ENCODE measurements at regions not wholly inside any gene's neighbourhood (a gene's known extent, or its start where the extent isn't known, plus 50 kb on each side); places are given as distances from the start of the nearest gene placed in this dataset.

DNA sequence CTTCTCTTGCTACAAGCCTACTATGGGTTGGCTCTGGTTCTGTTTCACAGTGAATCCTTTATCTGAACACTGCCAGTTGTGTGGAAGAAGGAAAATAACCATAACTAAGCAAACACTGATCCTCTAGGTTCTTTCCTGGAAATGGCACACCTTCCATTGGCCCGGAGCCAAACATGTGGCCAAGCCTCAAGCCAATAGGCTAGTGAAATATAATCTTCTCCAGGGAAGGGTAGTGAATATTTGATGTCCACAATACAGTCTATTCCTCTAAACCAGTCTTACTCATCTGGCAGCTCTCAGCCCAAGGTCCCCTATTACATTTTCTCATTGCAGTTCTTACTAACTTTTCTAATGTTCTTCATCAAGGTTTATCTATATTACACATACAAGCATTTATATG lies 921.3 kb downstream of the TUSC7 start:
- intact Hi-C loops (cut with DNase I), result no loop called here
- DNase-seq, result no peak
- whole genome bisulfite sequencing (ENCODE audit: insufficient coverage, low coverage, low lambda C conversion rate, missing lambda C conversion rate), result 17% methylated on average over 1 of the region's 1 CpG

DNA sequence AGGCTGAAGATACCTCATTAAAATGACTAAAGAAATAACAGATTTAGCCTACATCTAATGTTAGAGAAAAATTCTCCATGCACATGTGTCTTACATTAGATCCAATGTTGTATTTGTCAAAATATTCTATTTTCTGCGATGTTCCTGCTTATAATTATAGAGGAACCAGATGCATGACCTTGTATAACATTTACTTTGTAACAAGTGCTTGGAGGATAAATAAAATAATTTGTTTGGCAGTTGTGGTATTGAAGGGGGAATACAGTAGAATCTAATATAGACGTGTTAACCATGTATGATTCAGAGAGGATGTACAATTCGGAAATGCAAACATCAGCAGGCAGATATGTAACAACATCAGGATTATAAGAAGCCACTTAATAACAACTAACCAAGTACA lies 922.2 kb downstream of the TUSC7 start:
- TF ChIP-seq, protein P1, sequence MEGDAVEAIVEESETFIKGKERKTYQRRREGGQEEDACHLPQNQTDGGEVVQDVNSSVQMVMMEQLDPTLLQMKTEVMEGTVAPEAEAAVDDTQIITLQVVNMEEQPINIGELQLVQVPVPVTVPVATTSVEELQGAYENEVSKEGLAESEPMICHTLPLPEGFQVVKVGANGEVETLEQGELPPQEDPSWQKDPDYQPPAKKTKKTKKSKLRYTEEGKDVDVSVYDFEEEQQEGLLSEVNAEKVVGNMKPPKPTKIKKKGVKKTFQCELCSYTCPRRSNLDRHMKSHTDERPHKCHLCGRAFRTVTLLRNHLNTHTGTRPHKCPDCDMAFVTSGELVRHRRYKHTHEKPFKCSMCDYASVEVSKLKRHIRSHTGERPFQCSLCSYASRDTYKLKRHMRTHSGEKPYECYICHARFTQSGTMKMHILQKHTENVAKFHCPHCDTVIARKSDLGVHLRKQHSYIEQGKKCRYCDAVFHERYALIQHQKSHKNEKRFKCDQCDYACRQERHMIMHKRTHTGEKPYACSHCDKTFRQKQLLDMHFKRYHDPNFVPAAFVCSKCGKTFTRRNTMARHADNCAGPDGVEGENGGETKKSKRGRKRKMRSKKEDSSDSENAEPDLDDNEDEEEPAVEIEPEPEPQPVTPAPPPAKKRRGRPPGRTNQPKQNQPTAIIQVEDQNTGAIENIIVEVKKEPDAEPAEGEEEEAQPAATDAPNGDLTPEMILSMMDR (IDR thresholded peaks at IDR 0.05), result no peak
- no peak for TF ChIP-seq POLR2A (IDR thresholded peaks at IDR 0.05)
- H3K27me3 ChIP-seq, result no peaks in the 10 kb centered on the region
- intact Hi-C loops (cut with DNase I), result no loop called here
- ATAC-seq (no peak), DNase-seq (no peak)
- H3K36me3 ChIP-seq, result no peaks in the 10 kb centered on the region
- H3K9me3 ChIP-seq, result no peaks in the 10 kb centered on the region
- no peak overlapping the region for H3K27ac ChIP-seq
- 51% methylated on average over 3 of the region's 3 CpGs for WGBS (ENCODE audit: insufficient coverage, low coverage, low lambda C conversion rate, missing lambda C conversion rate)
- H3K4me3 ChIP-seq, result no peak overlapping the region
- H3K4me1 ChIP-seq, result no peaks in the 10 kb centered on the region

More for the DNA sequence above, 921.3 kb downstream of the TUSC7 start:
- no peak overlapping the region for H3K4me3 ChIP-seq
- TF ChIP-seq POLR2A (IDR thresholded peaks at IDR 0.05), result no peak
- TF ChIP-seq, protein P1 (IDR thresholded peaks at IDR 0.05), result no peak
- no peaks in the 10 kb centered on the region for H3K4me1 ChIP-seq
- H3K27me3 ChIP-seq, result no peaks in the 10 kb centered on the region
- H3K36me3 ChIP-seq, result no peaks in the 10 kb centered on the region
- ATAC-seq, result no peak
- H3K9me3 ChIP-seq, result no peaks in the 10 kb centered on the region
- H3K27ac ChIP-seq, result no peak overlapping the region

DNA sequence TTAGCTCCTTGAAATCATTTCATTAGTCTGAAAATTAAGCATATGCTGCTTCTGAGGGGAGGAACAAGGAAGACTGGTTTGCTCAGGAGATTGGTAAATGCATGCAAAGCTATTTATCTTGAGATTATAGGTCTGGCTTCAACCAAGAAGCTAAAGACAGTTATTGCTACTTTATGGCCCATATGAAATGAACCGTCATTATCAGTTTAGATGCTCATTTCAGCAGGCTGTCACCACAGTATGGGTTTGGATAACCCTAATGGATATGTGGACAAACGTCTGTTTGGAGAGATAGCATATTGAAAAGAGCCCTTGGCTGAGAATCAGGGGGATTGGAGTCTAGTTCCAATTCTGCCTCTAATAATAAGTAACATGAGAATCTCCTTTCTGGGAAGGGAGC lies 922.6 kb downstream of the TUSC7 start:
- DNase-seq, result no peak
- TF ChIP-seq, protein P1 (IDR thresholded peaks at IDR 0.05), result no peak
- TF ChIP-seq POLR2A (IDR thresholded peaks at IDR 0.05), result no peak
- H3K27me3 ChIP-seq, result no peaks in the 10 kb centered on the region
- no peaks in the 10 kb centered on the region for H3K4me1 ChIP-seq
- no peak overlapping the region for H3K4me3 ChIP-seq
- no peak for ATAC-seq
- no peaks in the 10 kb centered on the region for H3K9me3 ChIP-seq
- WGBS (ENCODE audit: insufficient coverage, low coverage, low lambda C conversion rate, missing lambda C conversion rate), result 13% methylated on average over 2 of the region's 2 CpGs
- intact Hi-C loops (cut with DNase I), result no loop called here
- H3K36me3 ChIP-seq, result no peaks in the 10 kb centered on the region
- H3K27ac ChIP-seq, result no peak overlapping the region

DNA sequence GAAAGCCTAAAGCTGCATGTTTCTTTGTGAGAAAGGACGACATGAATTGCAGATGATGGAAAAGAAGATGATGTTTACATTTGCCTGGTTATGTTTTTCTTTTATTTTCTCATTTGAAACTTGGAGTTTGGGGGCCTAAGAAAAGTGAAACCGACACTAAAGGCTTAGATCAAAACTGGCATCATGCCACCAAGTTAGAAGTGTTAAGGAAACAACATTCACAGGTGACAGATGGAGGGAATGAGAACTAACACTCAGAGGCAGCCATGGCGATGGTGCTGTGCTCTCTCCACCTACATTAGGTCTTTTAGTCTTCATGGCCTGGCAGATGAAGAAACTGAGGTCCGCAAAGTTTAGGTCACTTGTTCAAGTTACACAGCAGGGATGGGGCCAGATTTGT lies 923.6 kb downstream of the TUSC7 start:
- WGBS (ENCODE audit: insufficient coverage, low coverage, low lambda C conversion rate, missing lambda C conversion rate), result 32% methylated on average over 4 of the region's 4 CpGs
- intact Hi-C loops (cut with DNase I), result no loop called here
- H3K36me3 ChIP-seq, result no peaks in the 10 kb centered on the region
- no peaks in the 10 kb centered on the region for H3K9me3 ChIP-seq
- DNase-seq (no peak), ATAC-seq (no peak)
- no peaks in the 10 kb centered on the region for H3K27me3 ChIP-seq
- no peak overlapping the region for H3K27ac ChIP-seq
- H3K4me3 ChIP-seq, result no peak overlapping the region
- H3K4me1 ChIP-seq, result no peaks in the 10 kb centered on the region
- no peak for TF ChIP-seq POLR2A (IDR thresholded peaks at IDR 0.05)

DNA sequence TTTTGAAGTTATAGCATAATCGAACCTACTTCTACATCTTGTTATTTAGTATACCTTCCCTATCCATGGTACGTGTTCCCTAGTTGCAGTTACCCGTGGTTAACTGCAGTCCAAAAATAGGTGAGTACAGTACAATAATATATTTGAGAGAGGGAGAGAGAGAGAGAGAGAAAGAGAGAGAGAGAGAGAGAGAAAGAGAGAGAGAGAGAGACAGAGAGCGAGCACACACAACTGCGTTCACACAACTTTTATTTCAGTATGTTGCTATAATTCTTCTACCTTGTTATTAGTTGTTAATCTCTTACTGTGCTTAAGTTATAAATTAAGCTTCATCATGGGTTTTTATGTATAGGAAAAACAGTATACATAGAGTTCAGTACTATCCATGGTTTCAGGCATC lies 928.1 kb downstream of the TUSC7 start:
- intact Hi-C loops (cut with DNase I), result no loop called here
- Histone ChIP-seq H3K4me1 (no peaks in the 10 kb centered on the region), H3K4me3 (no peak overlapping the region), H3K27me3 (no peaks in the 10 kb centered on the region), H3K36me3 (no peaks in the 10 kb centered on the region), H3K27ac (no peak overlapping the region), H3K9me3 (no peaks in the 10 kb centered on the region)
- no peak for ATAC-seq
- no peak for TF ChIP-seq POLR2A (IDR thresholded peaks at IDR 0.05)
- TF ChIP-seq, protein P1 (IDR thresholded peaks at IDR 0.05), result no peak
- DNase-seq, result no peak
- 70% methylated on average over 5 of the region's 5 CpGs for WGBS (ENCODE audit: insufficient coverage, low coverage, low lambda C conversion rate, missing lambda C conversion rate)

Data from right lobe of liver (tissue), 6 donors.